ENCODE measurements at regions not wholly inside any gene's neighbourhood (a gene's known extent, or its start where the extent isn't known, plus 50 kb on each side); places are given as distances from the start of the nearest gene placed in this dataset.

DNA sequence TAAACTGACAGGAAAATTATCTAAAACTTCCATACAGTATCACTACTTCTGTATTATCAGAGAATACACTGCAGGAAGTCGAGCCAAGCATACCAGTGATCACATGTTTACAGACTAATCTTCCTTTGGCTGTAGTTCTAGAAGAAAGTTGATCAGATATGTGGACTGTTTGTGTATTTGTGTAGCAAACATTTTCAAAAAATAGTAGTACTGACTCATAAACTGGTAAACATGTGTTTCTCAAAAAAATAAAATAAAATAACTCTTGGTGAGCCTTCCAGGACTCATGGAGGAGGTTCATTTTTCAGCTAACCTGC is 148.9 kb upstream of the SLC39A10 start:
- TF ChIP-seq POLR2A (IDR thresholded peaks at IDR 0.05) = no peak
- TF ChIP-seq, protein P1, sequence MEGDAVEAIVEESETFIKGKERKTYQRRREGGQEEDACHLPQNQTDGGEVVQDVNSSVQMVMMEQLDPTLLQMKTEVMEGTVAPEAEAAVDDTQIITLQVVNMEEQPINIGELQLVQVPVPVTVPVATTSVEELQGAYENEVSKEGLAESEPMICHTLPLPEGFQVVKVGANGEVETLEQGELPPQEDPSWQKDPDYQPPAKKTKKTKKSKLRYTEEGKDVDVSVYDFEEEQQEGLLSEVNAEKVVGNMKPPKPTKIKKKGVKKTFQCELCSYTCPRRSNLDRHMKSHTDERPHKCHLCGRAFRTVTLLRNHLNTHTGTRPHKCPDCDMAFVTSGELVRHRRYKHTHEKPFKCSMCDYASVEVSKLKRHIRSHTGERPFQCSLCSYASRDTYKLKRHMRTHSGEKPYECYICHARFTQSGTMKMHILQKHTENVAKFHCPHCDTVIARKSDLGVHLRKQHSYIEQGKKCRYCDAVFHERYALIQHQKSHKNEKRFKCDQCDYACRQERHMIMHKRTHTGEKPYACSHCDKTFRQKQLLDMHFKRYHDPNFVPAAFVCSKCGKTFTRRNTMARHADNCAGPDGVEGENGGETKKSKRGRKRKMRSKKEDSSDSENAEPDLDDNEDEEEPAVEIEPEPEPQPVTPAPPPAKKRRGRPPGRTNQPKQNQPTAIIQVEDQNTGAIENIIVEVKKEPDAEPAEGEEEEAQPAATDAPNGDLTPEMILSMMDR (IDR thresholded peaks at IDR 0.05) = no peak

Data from lower leg skin (tissue), 3 donors.